Natural killer cell (primary cell): ENCODE measurements at regions not wholly inside any gene's neighbourhood (a gene's known extent, or its start where the extent isn't known, plus 50 kb on each side); places are given as distances from the start of the nearest gene placed in this dataset.

ENCODE experiments used
- ATAC-seq, 3 donors: fragments of 150-1000 bp in 2 of 3; fragments of 200-7000 bp in 1 of 3; cut with Tn5 transposase; 1 replicate in 1 of 3; 2 replicates in 2 of 3; pipeline ENCODE4 v1.10.0; 2021; ENCODE audit warnings: mild to moderate bottlenecking in 2 of 3, moderate library complexity in 2 of 3
- DNase-seq, 2 donors: peaks; one replicate each; pipeline versions ENCODE4 v3.0.0 to v3.0.0-alpha.2; 2013 to 2021; ENCODE audit warnings: mixed read lengths in 1 of 2
- H3K27ac ChIP-seq: one replicate; pipeline ENCODE4 v1.5.1; 2013; ENCODE audit warnings: mild to moderate bottlenecking, low read length
- H3K27me3 ChIP-seq: one replicate; pipeline ENCODE4 v1.6.1; 2013; ENCODE audit warnings: low read length; ENCODE audit not compliant: control insufficient read depth, insufficient read depth
- H3K36me3 ChIP-seq: one replicate; pipeline ENCODE4 v1.6.1; 2013; ENCODE audit warnings: low read length; ENCODE audit not compliant: control insufficient read depth, insufficient read depth
- H3K4me1 ChIP-seq: one replicate; pipeline ENCODE4 v1.6.1; 2013; ENCODE audit warnings: low read length; ENCODE audit not compliant: control insufficient read depth, insufficient read depth
- H3K4me3 ChIP-seq: one replicate; pipeline ENCODE4 v1.5.1; 2013; ENCODE audit warnings: low read length
- H3K9me3 ChIP-seq: one replicate; pipeline ENCODE4 v1.6.1; 2013; ENCODE audit warnings: low read length; ENCODE audit not compliant: control insufficient read depth, insufficient read depth
- H3K27ac Mint-ChIP-seq, 2 donors: one replicate each; pipeline ENCODE4 v1.8.0; 2022; ENCODE audit warnings: mild to moderate bottlenecking in 2 of 2, mixed read lengths in 2 of 2, moderate library complexity in 1 of 2
- H3K27me3 Mint-ChIP-seq, 2 donors: one replicate each; pipeline ENCODE4 v1.8.0; 2022; ENCODE audit warnings: low read depth in 2 of 2, mixed read lengths in 2 of 2
- H3K36me3 Mint-ChIP-seq: one replicate; pipeline ENCODE4 v1.8.0; 2022; ENCODE audit warnings: mixed read lengths
- H3K4me1 Mint-ChIP-seq, 2 donors: one replicate each; pipeline ENCODE4 v1.8.0; 2022; ENCODE audit warnings: mixed read lengths in 2 of 2
- H3K4me3 Mint-ChIP-seq: one replicate; pipeline ENCODE4 v1.8.0; 2022; ENCODE audit warnings: mild to moderate bottlenecking, moderate library complexity, mixed read lengths
- H3K9me3 Mint-ChIP-seq, 2 donors: one replicate each; pipeline ENCODE4 v1.8.0; 2022; ENCODE audit warnings: mixed read lengths in 2 of 2
- CTCF ChIP-seq: fragments of 200-600 bp; IDR thresholded peaks from one replicate; pipeline ENCODE4 v1.8.0; 2022; ENCODE audit warnings: antibody characterized with exemption
- WGBS: methylation state at CpG from one replicate; pipeline ENCODE4 v1.1.7; 2013; ENCODE audit warnings: missing lambda C conversion rate; ENCODE audit not compliant: insufficient coverage; 5-methylcytosine and 5-hydroxymethylcytosine counted together
- intact Hi-C: fragments of 100-400 bp; cut with micrococcal nuclease; formaldehyde crosslinking; loops from one replicate; pipeline ENCODE4 v1.14.2; 2022

DNA sequence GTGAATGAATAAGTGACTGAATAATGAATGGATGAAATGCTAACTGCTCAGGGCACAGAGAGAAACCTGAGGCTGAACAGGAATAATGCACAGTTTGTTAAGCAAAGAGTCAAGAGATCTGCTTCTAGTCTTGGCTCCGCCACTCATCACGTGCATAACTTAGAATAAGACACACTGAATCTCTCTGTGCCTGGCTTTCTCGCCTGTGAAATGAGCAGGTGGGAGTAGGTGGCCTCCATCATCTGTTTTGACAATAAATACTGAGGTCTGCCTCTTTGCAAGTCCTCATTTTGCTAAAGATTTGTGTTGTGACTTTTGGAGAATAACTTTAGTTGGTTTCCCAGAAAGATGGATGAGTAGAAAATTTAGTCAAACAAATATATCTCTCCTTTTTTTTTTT is 318.0 kb downstream of the FBXW7 start:
- no peak overlapping the region for H3K4me3 Mint-ChIP-seq
- Histone ChIP-seq H3K27me3 (no peaks in the 10 kb centered on the region), H3K36me3 (no peaks in the 10 kb centered on the region), H3K9me3 (no peaks in the 10 kb centered on the region), H3K4me1 (no peaks in the 10 kb centered on the region), H3K4me3 (no peak overlapping the region), H3K27ac (no peak overlapping the region)
- 93% methylated on average over 3 of the region's 3 CpGs for WGBS
- H3K36me3 Mint-ChIP-seq: peaks cover 11% of the 10 kb centered on the region
- ATAC-seq (no peak), DNase-seq (no peak)
- intact Hi-C loops: no loop called here
- TF ChIP-seq CTCF: no peak
- peaks cover 2 to 6% of the 10 kb centered on the region in 2 donors for H3K9me3 Mint-ChIP-seq
- no peak overlapping the region for H3K27ac Mint-ChIP-seq
- H3K27me3 Mint-ChIP-seq: peaks cover 0 to 9% of the 10 kb centered on the region in 2 donors
- no peaks in the 10 kb centered on the region for H3K4me1 Mint-ChIP-seq

GRCh38 chr4:152211936-152212653 is 323.8 kb downstream of the FBXW7 start:
- H3K27ac ChIP-seq: no peak overlapping the region
- no peak for DNase-seq
- no peak for TF ChIP-seq CTCF
- no peaks in the 10 kb centered on the region for H3K9me3 ChIP-seq
- H3K36me3 ChIP-seq: no peaks in the 10 kb centered on the region
- Mint-ChIP-seq H3K4me1 (no peaks in the 10 kb centered on the region), H3K4me3 (no peak overlapping the region), H3K27ac (no peak overlapping the region), H3K27me3 (peaks cover 24 to 32% of the 10 kb centered on the region in 2 donors), H3K9me3 (peaks cover 2 to 6% of the 10 kb centered on the region in 2 donors), H3K36me3 (peaks cover 11% of the 10 kb centered on the region)
- intact Hi-C loops: no loop called here
- no peaks in the 10 kb centered on the region for H3K4me1 ChIP-seq
- no peak for ATAC-seq
- no peaks in the 10 kb centered on the region for H3K27me3 ChIP-seq
- no peak overlapping the region for H3K4me3 ChIP-seq
- 73% methylated on average over 7 of the region's 7 CpGs for WGBS

GRCh38 chr4:152209772-152210493 is 326.0 kb downstream of the FBXW7 start:
- Mint-ChIP-seq H3K9me3 (peaks cover 0 to under 1% of the 10 kb centered on the region in 2 donors), H3K4me1 (no peaks in the 10 kb centered on the region), H3K36me3 (peaks cover 2% of the 10 kb centered on the region), H3K27ac (no peak overlapping the region), H3K4me3 (no peak overlapping the region), H3K27me3 (peaks cover 36 to 40% of the 10 kb centered on the region in 2 donors)
- intact Hi-C loops: no loop called here
- WGBS: 74% methylated on average over 3 of the region's 4 CpGs
- DNase-seq: no peak
- Histone ChIP-seq H3K36me3 (no peaks in the 10 kb centered on the region), H3K4me3 (no peak overlapping the region), H3K9me3 (no peaks in the 10 kb centered on the region), H3K27ac (no peak overlapping the region), H3K27me3 (no peaks in the 10 kb centered on the region), H3K4me1 (no peaks in the 10 kb centered on the region)
- ATAC-seq: no peak
- TF ChIP-seq CTCF: no peak
